A549 (cell line): ENCODE measurements at regions not wholly inside any gene's neighbourhood (a gene's known extent, or its start where the extent isn't known, plus 50 kb on each side); places are given as distances from the start of the nearest gene placed in this dataset.

ENCODE experiments used
- JUNB ChIP-seq: fragments of >200 bp; sonication (Bioruptor Twin); formaldehyde crosslinking; IDR thresholded peaks from 2 replicates; pipeline ENCODE4 v1.6.1; 2016
- NPAS2 ChIP-seq: fragments of 250-450 bp; sonication (Bioruptor Pico); IDR thresholded peaks from 2 replicates; pipeline ENCODE4 v1.8.0; 2022; ENCODE audit warnings: mild to moderate bottlenecking, moderate library complexity, borderline replicate concordance
- RFX5 ChIP-seq: fragments of 450-650 bp; IDR thresholded peaks from 2 replicates; pipeline ENCODE4 v1.7.1; 2014; ENCODE audit warnings: antibody characterized with exemption, mild to moderate bottlenecking, moderate library complexity
- RNF2 ChIP-seq: fragments of 200-600 bp; sonication (generic); IDR thresholded peaks from 2 replicates; pipeline ENCODE4 v1.6.1; 2016; ENCODE audit warnings: low read depth, mild to moderate bottlenecking, antibody characterized with exemption, moderate library complexity, borderline replicate concordance

- TF ChIP-seq RNF2 (no peak), JUNB (no peak), RFX5 (no peak), NPAS2 (CRISPR knock-in tag) (no peak)
These were observed 158.5 kb upstream of the PBDC1 start for GRCh38 chrX:76014321-76014720.
